Hepatocyte (in vitro differentiated cells): ENCODE measurements at regions not wholly inside any gene's neighbourhood (a gene's known extent, or its start where the extent isn't known, plus 50 kb on each side); places are given as distances from the start of the nearest gene placed in this dataset.

Experiments
- CTCF ChIP-seq: fragments of 200-600 bp; sonication (generic); IDR thresholded peaks from 2 replicates; pipeline ENCODE4 v1.5.1; 2016; ENCODE audit warnings: antibody characterized with exemption, mild to moderate bottlenecking; ENCODE audit not compliant: poor library complexity
- EZH2 ChIP-seq: fragments of 200-600 bp; sonication (generic); IDR thresholded peaks from 2 replicates; pipeline ENCODE4 v1.6.1; 2016; ENCODE audit warnings: antibody characterized with exemption, mild to moderate bottlenecking, borderline replicate concordance

GRCh38 chr20:60868316-60868891, 383.7 kb upstream of the CDH4 start:
- TF ChIP-seq CTCF = no peak
- no peak for TF ChIP-seq EZH2
